Hippocampal formation (tissue), 2 donors: ENCODE measurements at regions not wholly inside any gene's neighbourhood (a gene's known extent, or its start where the extent isn't known, plus 50 kb on each side); places are given as distances from the start of the nearest gene placed in this dataset.

Experiments used
- DNase-seq, 2 donors: peaks; one replicate each; lab custom pipeline; 2025; lab: John Stamatoyannopoulos, UW

- no peak for DNase-seq
These were observed 767.5 kb downstream of the INHBA start for GRCh38 chr7:40935435-40935834.

- no peak for DNase-seq
These were observed 779.3 kb downstream of the INHBA start for GRCh38 chr7:40923626-40924025.

- DNase-seq = no peak
These were observed 780.6 kb downstream of the INHBA start for GRCh38 chr7:40922316-40922670.

- DNase-seq = no peak
These were observed 781.1 kb downstream of the INHBA start for GRCh38 chr7:40921589-40922315.

- DNase-seq = no peak
These were observed 784.0 kb downstream of the SUGCT start for GRCh38 chr7:40918701-40919271.

GRCh38 chr7:40916813-40917212 lies 782.0 kb downstream of the SUGCT start:
- no peak for DNase-seq

- DNase-seq = no peak
These were observed 780.3 kb downstream of the SUGCT start for GRCh38 chr7:40915071-40915470.
